Suprapubic skin (tissue), 3 donors: ENCODE measurements at regions not wholly inside any gene's neighbourhood (a gene's known extent, or its start where the extent isn't known, plus 50 kb on each side); places are given as distances from the start of the nearest gene placed in this dataset.

Experiments
- POLR2A ChIP-seq, 2 donors: fragments of 450-650 bp; IDR thresholded peaks; one replicate each; pipeline ENCODE4 v1.6.1; 2017; ENCODE audit warnings: antibody characterized with exemption in 2 of 2, mild to moderate bottlenecking in 2 of 2, moderate library complexity in 2 of 2
- TF ChIP-seq, protein P1 (sequence below), 2 donors: fragments of 200-600 bp in 1 of 2; fragments of 450-650 bp in 1 of 2; sonication (generic) in 1 of 2; IDR thresholded peaks; one replicate each; pipeline ENCODE4 v1.5.1; 2016 to 2019; ENCODE audit warnings: antibody characterized with exemption in 2 of 2, mild to moderate bottlenecking in 1 of 2, moderate library complexity in 1 of 2

GRCh38 chr3:82261637-82262036, 500.2 kb upstream of the GBE1 start:
- no peak for TF ChIP-seq POLR2A (IDR thresholded peaks at IDR 0.05)
- TF ChIP-seq, protein P1, sequence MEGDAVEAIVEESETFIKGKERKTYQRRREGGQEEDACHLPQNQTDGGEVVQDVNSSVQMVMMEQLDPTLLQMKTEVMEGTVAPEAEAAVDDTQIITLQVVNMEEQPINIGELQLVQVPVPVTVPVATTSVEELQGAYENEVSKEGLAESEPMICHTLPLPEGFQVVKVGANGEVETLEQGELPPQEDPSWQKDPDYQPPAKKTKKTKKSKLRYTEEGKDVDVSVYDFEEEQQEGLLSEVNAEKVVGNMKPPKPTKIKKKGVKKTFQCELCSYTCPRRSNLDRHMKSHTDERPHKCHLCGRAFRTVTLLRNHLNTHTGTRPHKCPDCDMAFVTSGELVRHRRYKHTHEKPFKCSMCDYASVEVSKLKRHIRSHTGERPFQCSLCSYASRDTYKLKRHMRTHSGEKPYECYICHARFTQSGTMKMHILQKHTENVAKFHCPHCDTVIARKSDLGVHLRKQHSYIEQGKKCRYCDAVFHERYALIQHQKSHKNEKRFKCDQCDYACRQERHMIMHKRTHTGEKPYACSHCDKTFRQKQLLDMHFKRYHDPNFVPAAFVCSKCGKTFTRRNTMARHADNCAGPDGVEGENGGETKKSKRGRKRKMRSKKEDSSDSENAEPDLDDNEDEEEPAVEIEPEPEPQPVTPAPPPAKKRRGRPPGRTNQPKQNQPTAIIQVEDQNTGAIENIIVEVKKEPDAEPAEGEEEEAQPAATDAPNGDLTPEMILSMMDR (IDR thresholded peaks at IDR 0.05) = no peak
